ENCODE measurements at regions not wholly inside any gene's neighbourhood (a gene's known extent, or its start where the extent isn't known, plus 50 kb on each side); places are given as distances from the start of the nearest gene placed in this dataset.

DNA sequence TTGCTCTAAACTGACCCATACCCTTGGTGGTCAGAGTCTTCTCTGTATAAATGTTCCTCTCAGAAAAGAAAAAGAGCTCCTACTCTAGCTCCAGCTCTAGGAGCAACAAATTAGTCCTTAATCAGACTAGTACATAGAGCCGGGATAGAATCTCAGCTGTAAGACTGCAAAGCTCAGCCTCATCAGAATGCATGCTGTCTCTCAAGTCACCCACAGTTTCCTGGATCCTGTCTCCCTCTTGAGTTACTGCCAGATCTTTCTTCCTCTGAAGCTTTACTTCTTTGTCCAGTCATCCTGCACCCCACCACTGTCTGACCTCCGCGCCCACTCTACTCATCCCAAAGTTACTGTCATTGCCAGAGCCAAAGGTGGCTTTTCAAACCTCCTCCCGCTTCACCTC lies 139.3 kb upstream of the PRMT8 start:
- TF ChIP-seq JUNB (IDR thresholded peaks at IDR 0.05; ENCODE audit: unreplicated experiment) (no peak), EZH2 (IDR thresholded peaks at IDR 0.05; ENCODE audit: low read depth, unreplicated experiment) (no peak)
- TF ChIP-seq, protein P1, sequence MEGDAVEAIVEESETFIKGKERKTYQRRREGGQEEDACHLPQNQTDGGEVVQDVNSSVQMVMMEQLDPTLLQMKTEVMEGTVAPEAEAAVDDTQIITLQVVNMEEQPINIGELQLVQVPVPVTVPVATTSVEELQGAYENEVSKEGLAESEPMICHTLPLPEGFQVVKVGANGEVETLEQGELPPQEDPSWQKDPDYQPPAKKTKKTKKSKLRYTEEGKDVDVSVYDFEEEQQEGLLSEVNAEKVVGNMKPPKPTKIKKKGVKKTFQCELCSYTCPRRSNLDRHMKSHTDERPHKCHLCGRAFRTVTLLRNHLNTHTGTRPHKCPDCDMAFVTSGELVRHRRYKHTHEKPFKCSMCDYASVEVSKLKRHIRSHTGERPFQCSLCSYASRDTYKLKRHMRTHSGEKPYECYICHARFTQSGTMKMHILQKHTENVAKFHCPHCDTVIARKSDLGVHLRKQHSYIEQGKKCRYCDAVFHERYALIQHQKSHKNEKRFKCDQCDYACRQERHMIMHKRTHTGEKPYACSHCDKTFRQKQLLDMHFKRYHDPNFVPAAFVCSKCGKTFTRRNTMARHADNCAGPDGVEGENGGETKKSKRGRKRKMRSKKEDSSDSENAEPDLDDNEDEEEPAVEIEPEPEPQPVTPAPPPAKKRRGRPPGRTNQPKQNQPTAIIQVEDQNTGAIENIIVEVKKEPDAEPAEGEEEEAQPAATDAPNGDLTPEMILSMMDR (conservative IDR thresholded peaks at IDR 0.05; ENCODE audit: low read depth in 2 of 2) = no peak
- TF ChIP-seq, protein P2, sequence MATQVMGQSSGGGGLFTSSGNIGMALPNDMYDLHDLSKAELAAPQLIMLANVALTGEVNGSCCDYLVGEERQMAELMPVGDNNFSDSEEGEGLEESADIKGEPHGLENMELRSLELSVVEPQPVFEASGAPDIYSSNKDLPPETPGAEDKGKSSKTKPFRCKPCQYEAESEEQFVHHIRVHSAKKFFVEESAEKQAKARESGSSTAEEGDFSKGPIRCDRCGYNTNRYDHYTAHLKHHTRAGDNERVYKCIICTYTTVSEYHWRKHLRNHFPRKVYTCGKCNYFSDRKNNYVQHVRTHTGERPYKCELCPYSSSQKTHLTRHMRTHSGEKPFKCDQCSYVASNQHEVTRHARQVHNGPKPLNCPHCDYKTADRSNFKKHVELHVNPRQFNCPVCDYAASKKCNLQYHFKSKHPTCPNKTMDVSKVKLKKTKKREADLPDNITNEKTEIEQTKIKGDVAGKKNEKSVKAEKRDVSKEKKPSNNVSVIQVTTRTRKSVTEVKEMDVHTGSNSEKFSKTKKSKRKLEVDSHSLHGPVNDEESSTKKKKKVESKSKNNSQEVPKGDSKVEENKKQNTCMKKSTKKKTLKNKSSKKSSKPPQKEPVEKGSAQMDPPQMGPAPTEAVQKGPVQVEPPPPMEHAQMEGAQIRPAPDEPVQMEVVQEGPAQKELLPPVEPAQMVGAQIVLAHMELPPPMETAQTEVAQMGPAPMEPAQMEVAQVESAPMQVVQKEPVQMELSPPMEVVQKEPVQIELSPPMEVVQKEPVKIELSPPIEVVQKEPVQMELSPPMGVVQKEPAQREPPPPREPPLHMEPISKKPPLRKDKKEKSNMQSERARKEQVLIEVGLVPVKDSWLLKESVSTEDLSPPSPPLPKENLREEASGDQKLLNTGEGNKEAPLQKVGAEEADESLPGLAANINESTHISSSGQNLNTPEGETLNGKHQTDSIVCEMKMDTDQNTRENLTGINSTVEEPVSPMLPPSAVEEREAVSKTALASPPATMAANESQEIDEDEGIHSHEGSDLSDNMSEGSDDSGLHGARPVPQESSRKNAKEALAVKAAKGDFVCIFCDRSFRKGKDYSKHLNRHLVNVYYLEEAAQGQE (IDR thresholded peaks at IDR 0.05; ENCODE audit: unreplicated experiment) = no peak

Measured in GM23338 (cell line).